NCI-H146 (cell line): ENCODE measurements at regions not wholly inside any gene's neighbourhood (a gene's known extent, or its start where the extent isn't known, plus 50 kb on each side); places are given as distances from the start of the nearest gene placed in this dataset.
"Not testable (repeated sequence)": the region's sequence is repeated elsewhere in the genome, so short reads cannot be mapped to it uniquely, and the experiment has no call there.

Experiments used
- DNase-seq: peaks from one replicate; lab custom pipeline; 2025; lab: John Stamatoyannopoulos, UW

- peak; percentile 86 for DNase-seq
Observed at GRCh38 chr5:77869116-77869798, 93.1 kb upstream of the TBCA start.

- DNase-seq: no peak
Observed at GRCh38 chr5:77867914-77868313, 91.8 kb upstream of the TBCA start.

- peak; percentile 5 for DNase-seq
Observed at GRCh38 chr5:77867194-77867691, 91.1 kb upstream of the TBCA start.

GRCh38 chr5:77866198-77866597 lies 90.1 kb upstream of the TBCA start:
- no peak for DNase-seq

GRCh38 chr5:77864997-77865396 lies 88.9 kb upstream of the TBCA start:
- DNase-seq: no peak

GRCh38 chr5:77863181-77863580 lies 87.0 kb upstream of the TBCA start:
- no peak for DNase-seq

- no peak for DNase-seq
Observed at GRCh38 chr5:77861576-77861975, 85.4 kb upstream of the TBCA start.

GRCh38 chr5:77859306-77859705 lies 83.2 kb upstream of the TBCA start:
- DNase-seq: no peak

- not testable (repeated sequence) for DNase-seq
Observed at GRCh38 chr5:77858678-77859077, 82.5 kb upstream of the TBCA start.

- DNase-seq: no peak
Observed at GRCh38 chr5:77855369-77855768, 79.2 kb upstream of the TBCA start.

GRCh38 chr5:77853353-77853907 lies 77.3 kb upstream of the TBCA start:
- no peak for DNase-seq

GRCh38 chr5:77852514-77853352 lies 76.6 kb upstream of the TBCA start:
- no peak for DNase-seq

GRCh38 chr5:77852068-77852513 lies 76.0 kb upstream of the TBCA start:
- DNase-seq: no peak

GRCh38 chr5:77851176-77852067 lies 75.3 kb upstream of the TBCA start:
- DNase-seq: no peak

- DNase-seq: no peak
Observed at GRCh38 chr5:77850536-77851175, 74.5 kb upstream of the TBCA start.

- no peak for DNase-seq
Observed at GRCh38 chr5:77849308-77849900, 73.3 kb upstream of the TBCA start.

- peak; percentile 97 for DNase-seq
Observed at GRCh38 chr5:77847814-77848290, 71.7 kb upstream of the TBCA start.

- DNase-seq: peak; percentile 37
Observed at GRCh38 chr5:77847129-77847460, 71.0 kb upstream of the TBCA start.

GRCh38 chr5:77846422-77847128 lies 70.4 kb upstream of the TBCA start:
- no peak for DNase-seq

- DNase-seq: no peak
Observed at GRCh38 chr5:77845324-77845646, 69.1 kb upstream of the TBCA start.
